Nephron (organoid): ENCODE measurements at regions not wholly inside any gene's neighbourhood (a gene's known extent, or its start where the extent isn't known, plus 50 kb on each side); places are given as distances from the start of the nearest gene placed in this dataset.

Source experiments
- H3K27ac Mint-ChIP-seq, 3 experiments: 2 replicates each; pipeline ENCODE4 v1.8.0; 2020; ENCODE audit warnings: mixed read lengths in 3 of 3, mild to moderate bottlenecking in 2 of 3, moderate library complexity in 1 of 3
- H3K27me3 Mint-ChIP-seq: 2 replicates; pipeline ENCODE4 v1.8.0; 2021; ENCODE audit warnings: low read depth, mild to moderate bottlenecking, moderate library complexity, mixed read lengths
- H3K36me3 Mint-ChIP-seq: 2 replicates; pipeline ENCODE4 v1.8.0; 2020; ENCODE audit warnings: low read depth, mixed read lengths
- H3K4me1 Mint-ChIP-seq: 2 replicates; pipeline ENCODE4 v1.8.0; 2020; ENCODE audit warnings: mixed read lengths
- H3K4me3 Mint-ChIP-seq, 3 experiments: 2 replicates each; pipeline ENCODE4 v1.8.0; 2020; ENCODE audit warnings: mild to moderate bottlenecking in 3 of 3, mixed read lengths in 3 of 3, moderate library complexity in 2 of 3
- H3K9me3 Mint-ChIP-seq: 2 replicates; pipeline ENCODE4 v1.8.0; 2020; ENCODE audit warnings: mixed read lengths
- TF ChIP-seq, protein P1 (sequence below), 3 experiments: fragments of 200-600 bp; sonication (generic); IDR thresholded peaks; one replicate each; pipeline ENCODE4 v1.5.0; 2021; ENCODE audit warnings: antibody characterized with exemption in 3 of 3; ENCODE audit not compliant: unreplicated experiment in 3 of 3

DNA sequence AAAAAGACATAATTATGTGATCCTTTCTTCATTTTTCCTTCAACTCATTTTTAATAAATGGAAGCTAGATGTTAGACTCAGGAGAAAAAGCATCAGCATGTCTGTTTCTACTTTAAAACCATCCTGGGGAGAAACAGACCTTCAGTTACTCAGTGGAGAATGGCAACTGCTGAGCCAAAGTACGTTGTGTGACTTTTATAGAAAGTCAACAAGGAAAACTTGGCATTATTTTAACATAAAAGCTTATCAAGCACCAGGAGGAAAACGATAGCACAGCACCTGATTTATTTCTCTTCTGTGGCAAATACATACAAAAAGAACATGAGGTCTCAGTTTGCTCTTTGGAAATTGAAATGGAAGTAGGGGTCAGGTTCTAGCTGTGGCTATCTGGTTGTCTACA is 115.3 kb upstream of the RIPOR2 start:
- H3K9me3 Mint-ChIP-seq = peaks cover 8% of the 10 kb centered on the region
- peaks cover 10% of the 10 kb centered on the region for H3K4me1 Mint-ChIP-seq
- H3K36me3 Mint-ChIP-seq = no peaks in the 10 kb centered on the region
- H3K27me3 Mint-ChIP-seq = no peaks in the 10 kb centered on the region
- no peak overlapping the region for H3K4me3 Mint-ChIP-seq
- H3K27ac Mint-ChIP-seq = peak overlapping the region in 1 of 3 experiments; percentile 4
- TF ChIP-seq, protein P1, sequence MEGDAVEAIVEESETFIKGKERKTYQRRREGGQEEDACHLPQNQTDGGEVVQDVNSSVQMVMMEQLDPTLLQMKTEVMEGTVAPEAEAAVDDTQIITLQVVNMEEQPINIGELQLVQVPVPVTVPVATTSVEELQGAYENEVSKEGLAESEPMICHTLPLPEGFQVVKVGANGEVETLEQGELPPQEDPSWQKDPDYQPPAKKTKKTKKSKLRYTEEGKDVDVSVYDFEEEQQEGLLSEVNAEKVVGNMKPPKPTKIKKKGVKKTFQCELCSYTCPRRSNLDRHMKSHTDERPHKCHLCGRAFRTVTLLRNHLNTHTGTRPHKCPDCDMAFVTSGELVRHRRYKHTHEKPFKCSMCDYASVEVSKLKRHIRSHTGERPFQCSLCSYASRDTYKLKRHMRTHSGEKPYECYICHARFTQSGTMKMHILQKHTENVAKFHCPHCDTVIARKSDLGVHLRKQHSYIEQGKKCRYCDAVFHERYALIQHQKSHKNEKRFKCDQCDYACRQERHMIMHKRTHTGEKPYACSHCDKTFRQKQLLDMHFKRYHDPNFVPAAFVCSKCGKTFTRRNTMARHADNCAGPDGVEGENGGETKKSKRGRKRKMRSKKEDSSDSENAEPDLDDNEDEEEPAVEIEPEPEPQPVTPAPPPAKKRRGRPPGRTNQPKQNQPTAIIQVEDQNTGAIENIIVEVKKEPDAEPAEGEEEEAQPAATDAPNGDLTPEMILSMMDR (IDR thresholded peaks at IDR 0.05; ENCODE audit: unreplicated experiment in 3 of 3) = no peak

DNA sequence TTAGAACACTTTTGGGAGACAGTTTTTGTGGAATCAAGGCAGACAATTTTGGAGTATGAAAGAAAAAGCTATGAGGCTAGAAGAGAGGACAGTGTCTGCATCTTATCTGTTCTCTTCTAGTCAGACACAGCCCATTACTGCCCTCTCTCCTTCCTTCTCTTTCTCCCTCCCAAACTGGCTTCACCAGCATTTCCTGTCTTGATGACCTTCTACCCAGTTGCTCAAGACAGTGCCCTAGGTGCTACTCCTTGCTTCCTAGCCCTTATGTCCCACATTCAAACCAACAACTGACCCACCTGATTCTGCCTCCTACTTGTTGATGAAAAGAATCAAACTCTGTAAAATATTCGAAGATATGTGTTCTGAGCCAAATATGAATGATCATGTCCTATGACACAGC is 116.4 kb upstream of the RIPOR2 start:
- Mint-ChIP-seq H3K4me1 (peaks cover 14% of the 10 kb centered on the region), H3K36me3 (no peaks in the 10 kb centered on the region), H3K27ac (no peak overlapping the region), H3K27me3 (no peaks in the 10 kb centered on the region), H3K9me3 (peaks cover 4% of the 10 kb centered on the region), H3K4me3 (no peak overlapping the region)
- TF ChIP-seq, protein P1 (IDR thresholded peaks at IDR 0.05; ENCODE audit: unreplicated experiment in 3 of 3) = no peak

DNA sequence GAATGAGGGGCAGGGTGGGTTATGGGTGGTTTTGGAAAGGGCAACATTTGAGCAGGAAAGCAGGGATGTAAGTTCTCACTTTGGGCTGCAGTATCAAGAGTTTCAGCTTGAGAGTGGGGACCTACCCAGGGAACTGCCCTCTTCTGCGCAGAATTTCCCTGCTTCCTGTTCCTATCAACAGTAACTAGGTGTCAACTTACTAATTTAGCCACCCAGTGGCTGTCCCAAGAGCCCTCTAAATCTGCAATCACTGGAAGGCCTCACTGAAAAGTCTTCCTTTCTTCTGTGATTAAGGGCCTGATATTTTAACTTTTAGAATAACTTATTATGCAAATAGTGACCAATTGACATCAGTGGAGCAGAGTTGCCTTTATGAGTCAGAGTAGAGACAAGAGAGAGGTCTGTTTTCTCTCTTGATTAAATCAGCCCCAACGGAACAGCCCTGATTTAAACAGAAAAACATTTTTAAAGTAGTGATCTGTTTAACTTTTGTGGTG is 118.2 kb upstream of the RIPOR2 start:
- H3K4me3 Mint-ChIP-seq = no peak overlapping the region
- H3K9me3 Mint-ChIP-seq = no peaks in the 10 kb centered on the region
- H3K4me1 Mint-ChIP-seq = peaks cover 14% of the 10 kb centered on the region
- H3K36me3 Mint-ChIP-seq = no peaks in the 10 kb centered on the region
- H3K27me3 Mint-ChIP-seq = no peaks in the 10 kb centered on the region
- peak overlapping the region in 1 of 3 experiments; percentile 54 for H3K27ac Mint-ChIP-seq
- TF ChIP-seq, protein P1 (IDR thresholded peaks at IDR 0.05; ENCODE audit: unreplicated experiment in 3 of 3) = no peak

DNA sequence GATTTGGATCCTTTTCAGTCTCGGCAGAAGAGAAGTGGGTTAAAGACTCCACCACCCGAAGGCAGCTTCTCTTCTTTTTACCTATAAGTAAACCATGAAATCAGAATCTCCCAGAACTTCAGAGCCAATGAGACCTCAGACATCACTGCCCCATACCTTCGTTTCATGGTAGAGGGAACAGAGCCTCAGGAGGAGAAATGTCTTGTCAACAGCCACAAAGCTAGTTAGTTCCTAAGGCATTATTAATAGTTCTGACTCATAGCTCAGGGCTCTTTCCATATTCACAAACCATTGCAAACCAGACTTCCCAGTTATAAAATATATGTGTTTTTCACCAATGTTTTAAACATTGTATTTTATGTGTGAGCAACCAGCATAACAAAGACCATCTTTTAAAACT is 118.7 kb upstream of the RIPOR2 start:
- no peaks in the 10 kb centered on the region for H3K27me3 Mint-ChIP-seq
- no peak overlapping the region for H3K4me3 Mint-ChIP-seq
- H3K4me1 Mint-ChIP-seq = peaks cover 14% of the 10 kb centered on the region
- no peaks in the 10 kb centered on the region for H3K9me3 Mint-ChIP-seq
- no peaks in the 10 kb centered on the region for H3K36me3 Mint-ChIP-seq
- TF ChIP-seq, protein P1 (IDR thresholded peaks at IDR 0.05; ENCODE audit: unreplicated experiment in 3 of 3) = no peak
- no peak overlapping the region for H3K27ac Mint-ChIP-seq

DNA sequence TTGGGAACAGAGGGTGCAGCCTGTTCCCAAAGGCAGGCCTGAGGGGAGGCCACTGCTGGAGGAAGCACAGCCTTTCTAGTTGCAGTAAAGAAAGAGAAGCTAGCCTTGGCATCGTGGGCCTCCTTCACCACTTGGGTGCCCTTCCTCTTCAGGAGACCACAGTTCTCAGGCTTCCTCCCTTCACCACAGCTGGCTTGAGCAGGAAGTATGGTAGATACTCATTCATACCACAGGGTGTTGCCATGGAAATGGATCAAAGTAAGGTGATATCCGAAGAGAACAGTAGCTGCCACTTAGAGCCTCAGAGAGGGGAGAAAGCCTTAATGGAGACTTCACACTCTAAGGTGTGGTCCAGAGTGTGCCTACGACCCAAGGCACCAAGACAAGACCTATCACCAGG is 120.4 kb upstream of the RIPOR2 start:
- Mint-ChIP-seq H3K4me3 (no peak overlapping the region), H3K36me3 (no peaks in the 10 kb centered on the region), H3K4me1 (peaks cover 7% of the 10 kb centered on the region), H3K27me3 (no peaks in the 10 kb centered on the region), H3K27ac (no peak overlapping the region), H3K9me3 (no peaks in the 10 kb centered on the region)
- TF ChIP-seq, protein P1 (IDR thresholded peaks at IDR 0.05; ENCODE audit: unreplicated experiment in 3 of 3) = no peak

DNA sequence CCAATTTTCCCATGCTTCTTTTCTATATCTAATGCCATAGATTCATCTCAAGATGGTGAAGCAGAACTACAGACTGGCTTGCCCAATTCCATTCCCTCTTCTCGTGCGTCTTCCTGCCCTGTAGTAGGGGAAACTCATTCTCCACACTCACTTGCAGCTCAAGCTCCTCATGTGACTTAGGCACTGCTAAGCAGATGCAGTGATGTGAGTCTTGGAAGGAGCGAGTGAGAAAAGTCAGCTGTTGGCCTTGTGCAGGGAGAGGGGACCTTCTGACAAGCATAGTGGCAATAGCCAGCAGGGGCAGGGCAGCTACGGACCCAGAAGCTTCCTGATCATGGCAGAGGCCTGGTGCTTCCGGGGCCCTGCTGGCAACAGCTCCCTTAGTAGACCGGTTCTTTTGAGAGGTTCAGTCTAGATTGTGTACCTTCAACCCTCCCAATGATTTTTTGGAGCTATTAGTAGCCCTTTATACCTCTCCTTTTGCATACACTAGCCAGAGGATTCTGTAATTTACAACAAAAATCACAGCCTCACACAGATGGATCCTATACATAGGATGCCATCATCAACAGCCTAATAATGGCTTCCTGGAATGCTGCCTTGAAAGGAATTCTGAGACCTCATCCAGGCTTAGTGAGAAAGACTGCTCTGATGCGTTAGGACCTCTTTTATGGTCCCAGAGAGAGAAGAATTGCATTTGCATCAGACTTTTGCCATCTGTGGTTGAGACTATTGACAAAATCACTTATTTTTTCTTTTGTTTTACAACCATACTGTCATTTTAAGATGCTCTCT is 121.5 kb upstream of the RIPOR2 start:
- no peaks in the 10 kb centered on the region for H3K36me3 Mint-ChIP-seq
- TF ChIP-seq, protein P1 (IDR thresholded peaks at IDR 0.05; ENCODE audit: unreplicated experiment in 3 of 3) = no peak
- H3K27ac Mint-ChIP-seq = no peak overlapping the region
- H3K9me3 Mint-ChIP-seq = no peaks in the 10 kb centered on the region
- peaks cover 18% of the 10 kb centered on the region for H3K4me1 Mint-ChIP-seq
- H3K27me3 Mint-ChIP-seq = no peaks in the 10 kb centered on the region
- no peak overlapping the region for H3K4me3 Mint-ChIP-seq
